Fibroblast of mammary gland (primary cell): ENCODE measurements at regions not wholly inside any gene's neighbourhood (a gene's known extent, or its start where the extent isn't known, plus 50 kb on each side); places are given as distances from the start of the nearest gene placed in this dataset.

Experiments
- DNase-seq: peaks from one replicate; pipeline ENCODE4 v3.0.0-alpha.2; 2010; ENCODE audit warnings: low read depth
- H3K4me3 ChIP-seq: 2 replicates; pipeline ENCODE4 v1.5.1; 2011; ENCODE audit warnings: low read depth, mild to moderate bottlenecking, low read length, moderate library complexity; ENCODE audit not compliant: control insufficient read depth
- TF ChIP-seq, protein P1 (sequence below): conservative IDR thresholded peaks from 2 replicates; pipeline ENCODE4 v1.5.1; 2011; ENCODE audit warnings: low read depth, low read length, inconsistent platforms; ENCODE audit not compliant: control insufficient read depth, insufficient read depth

DNA sequence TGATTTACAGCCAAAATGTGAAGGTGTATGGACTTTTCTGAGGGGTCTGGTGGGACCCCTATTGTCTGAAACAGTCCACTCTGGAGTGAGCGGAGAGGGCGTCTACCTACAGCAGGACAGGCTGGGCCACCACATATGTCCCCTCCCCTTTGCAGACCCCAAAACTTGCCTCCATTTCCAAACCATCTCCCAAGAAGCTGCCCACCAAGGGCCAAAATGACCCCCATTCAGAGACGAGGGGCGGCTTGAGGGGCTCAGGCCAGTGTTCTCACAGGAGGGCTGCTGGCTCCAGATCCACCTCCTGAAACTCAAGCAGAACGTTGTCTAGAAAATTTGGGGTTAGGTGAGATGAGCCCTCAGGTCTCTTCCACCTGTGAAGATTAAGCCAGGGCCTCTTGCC, 161.1 kb upstream of the SALL3 start:
- TF ChIP-seq, protein P1, sequence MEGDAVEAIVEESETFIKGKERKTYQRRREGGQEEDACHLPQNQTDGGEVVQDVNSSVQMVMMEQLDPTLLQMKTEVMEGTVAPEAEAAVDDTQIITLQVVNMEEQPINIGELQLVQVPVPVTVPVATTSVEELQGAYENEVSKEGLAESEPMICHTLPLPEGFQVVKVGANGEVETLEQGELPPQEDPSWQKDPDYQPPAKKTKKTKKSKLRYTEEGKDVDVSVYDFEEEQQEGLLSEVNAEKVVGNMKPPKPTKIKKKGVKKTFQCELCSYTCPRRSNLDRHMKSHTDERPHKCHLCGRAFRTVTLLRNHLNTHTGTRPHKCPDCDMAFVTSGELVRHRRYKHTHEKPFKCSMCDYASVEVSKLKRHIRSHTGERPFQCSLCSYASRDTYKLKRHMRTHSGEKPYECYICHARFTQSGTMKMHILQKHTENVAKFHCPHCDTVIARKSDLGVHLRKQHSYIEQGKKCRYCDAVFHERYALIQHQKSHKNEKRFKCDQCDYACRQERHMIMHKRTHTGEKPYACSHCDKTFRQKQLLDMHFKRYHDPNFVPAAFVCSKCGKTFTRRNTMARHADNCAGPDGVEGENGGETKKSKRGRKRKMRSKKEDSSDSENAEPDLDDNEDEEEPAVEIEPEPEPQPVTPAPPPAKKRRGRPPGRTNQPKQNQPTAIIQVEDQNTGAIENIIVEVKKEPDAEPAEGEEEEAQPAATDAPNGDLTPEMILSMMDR, result no peak
- DNase-seq, result no peak
- no peak overlapping the region for H3K4me3 ChIP-seq

DNA sequence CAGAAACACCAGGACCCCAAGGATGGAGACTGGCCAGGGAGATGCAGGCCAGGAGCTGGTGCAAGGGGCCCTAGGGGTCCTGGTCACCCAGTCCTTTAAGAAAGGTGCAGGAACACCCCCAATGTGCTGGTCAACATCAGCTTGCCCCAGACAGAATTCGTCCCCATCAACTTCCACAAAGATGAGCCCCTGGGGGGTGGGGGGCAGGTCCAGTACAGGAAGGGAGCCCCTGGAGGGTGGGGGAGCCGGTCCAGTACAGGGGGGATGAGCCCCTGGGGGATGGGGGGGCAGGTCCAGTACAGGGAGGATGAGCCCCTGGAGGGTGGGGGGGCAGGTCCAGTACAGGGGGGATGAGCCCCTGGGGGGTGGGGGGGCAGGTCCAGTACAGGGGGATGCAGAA, 160.7 kb upstream of the SALL3 start:
- no peak for DNase-seq
- TF ChIP-seq, protein P1, result no peak
- no peak overlapping the region for H3K4me3 ChIP-seq

DNA sequence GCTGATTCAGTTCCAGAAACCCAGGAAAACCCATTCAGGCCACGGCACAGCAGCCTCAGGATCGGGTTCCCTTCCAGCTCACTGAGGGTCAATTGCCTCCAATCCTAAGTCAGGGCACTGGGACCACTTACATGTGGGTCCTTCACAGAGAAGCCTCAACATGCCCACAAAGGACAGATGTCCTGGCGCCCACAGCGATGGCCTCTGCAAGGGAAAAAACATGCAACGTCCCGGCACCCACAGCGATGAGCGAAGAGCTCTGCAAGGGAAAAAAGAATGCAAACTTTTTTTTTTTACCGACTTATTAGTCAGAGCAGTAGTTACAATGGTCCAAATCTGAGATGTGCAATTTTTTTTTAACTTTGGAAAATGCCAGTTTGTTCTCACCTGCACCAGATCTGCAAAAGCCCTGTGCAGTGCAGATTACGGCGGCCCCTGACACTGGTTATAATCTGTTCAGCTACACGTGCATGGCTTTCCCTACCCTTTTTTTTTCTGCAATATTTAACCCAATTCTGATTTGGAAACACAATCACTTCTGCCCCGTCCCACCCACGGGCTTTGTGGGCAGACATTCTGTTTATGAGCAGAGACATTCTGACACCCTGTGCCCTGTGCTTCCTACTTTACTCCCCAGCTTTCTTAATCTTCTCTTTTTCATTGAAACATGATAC, 159.3 kb upstream of the SALL3 start:
- H3K4me3 ChIP-seq, result no peak overlapping the region
- TF ChIP-seq, protein P1, result no peak
- no peak for DNase-seq

DNA sequence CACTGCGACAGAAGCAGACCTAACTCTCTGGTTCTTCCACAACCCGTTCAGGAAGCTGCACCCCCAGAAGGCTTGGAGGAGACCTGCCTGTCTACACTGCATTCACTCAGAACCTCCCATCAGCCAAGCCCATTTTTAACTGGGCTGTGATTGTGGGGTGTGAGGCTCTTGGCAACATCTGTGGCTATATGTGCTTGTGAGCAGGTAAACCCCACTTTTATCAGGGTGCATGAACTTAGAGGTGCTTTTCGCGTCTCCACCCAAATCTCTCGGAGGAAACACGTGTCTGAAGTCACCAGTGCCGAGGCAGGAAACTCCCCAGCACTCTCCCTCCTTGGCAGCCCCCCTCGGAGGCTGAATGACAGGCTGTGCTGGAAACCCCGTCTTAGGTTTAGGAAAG, 158.2 kb upstream of the SALL3 start:
- no peak for DNase-seq
- no peak overlapping the region for H3K4me3 ChIP-seq
- TF ChIP-seq, protein P1, result no peak

DNA sequence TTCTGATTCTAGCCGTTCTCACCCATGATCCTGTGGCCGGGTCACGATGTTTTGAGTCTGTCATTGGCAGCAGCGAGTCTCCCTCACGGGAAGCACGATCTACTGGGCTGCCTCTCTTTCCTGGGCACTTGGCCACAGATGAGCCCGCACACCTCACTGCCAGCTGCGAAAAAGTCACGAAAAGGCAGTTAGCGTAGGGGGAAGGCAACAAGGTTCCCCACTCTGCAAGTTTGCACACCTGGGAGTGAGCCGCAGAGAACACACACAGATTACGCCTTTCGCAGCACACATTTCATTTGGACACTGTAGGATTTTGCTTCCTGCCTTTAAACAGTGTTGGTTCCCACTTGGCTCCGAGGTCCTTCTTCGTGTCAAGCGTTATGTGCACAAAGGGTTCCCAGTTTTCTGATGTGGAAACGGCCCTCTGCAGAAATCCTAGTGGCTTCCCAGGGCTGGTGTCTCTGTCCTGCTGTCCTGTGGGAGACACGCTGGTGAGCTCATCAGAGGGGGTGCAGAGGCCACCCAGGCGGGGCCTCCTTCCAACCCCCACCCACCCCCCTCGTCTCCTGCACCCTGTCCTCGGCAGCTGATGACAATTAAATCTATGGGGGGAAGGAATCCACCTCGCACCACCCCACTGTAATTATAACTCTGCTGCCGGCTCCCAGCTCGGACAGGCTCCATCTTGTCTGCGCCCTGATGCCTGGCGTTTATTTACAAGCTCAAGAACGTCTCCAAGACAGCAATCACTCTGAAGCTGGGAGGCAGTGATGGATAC, 157.3 kb upstream of the SALL3 start:
- no peak overlapping the region for H3K4me3 ChIP-seq
- DNase-seq, result no peak
- TF ChIP-seq, protein P1, result no peak

DNA sequence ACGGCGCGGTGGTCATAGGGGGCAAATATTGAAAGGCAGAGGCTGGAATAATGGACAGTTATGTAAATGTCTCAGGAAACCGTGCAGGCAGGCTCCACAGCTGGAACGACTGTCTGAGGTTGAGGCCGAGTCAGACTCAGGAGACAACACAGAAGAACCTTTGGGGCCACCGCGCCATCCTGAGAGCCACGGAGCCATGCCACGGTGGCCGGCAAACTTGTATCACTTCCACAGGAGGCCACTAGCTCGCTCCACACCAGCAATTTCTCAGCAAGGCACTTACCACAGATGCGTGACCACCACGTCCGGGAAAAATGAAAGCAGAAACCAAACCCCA, 156.7 kb upstream of the SALL3 start:
- no peak for DNase-seq
- H3K4me3 ChIP-seq, result no peak overlapping the region
- TF ChIP-seq, protein P1, result no peak

DNA sequence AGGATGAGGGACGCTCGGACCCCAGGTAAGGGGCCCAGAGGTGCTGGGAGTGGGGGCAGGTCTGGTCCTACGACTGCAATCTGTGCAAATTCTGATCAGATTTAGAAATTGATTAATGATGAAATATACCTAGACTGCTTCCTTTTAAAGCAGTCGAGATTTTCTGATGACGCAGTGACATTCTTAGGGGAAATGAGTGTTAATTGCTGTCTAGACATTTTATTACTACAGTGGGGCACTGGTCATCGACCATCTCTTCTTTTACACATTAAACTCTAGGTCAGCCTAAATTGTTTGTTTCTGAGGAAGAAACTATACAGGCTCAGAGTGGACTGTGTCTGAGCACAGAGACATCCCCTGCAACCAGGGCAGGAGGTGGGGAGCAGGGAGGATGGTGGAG, 154.4 kb upstream of the SALL3 start:
- no peak overlapping the region for H3K4me3 ChIP-seq
- TF ChIP-seq, protein P1, result no peak
- DNase-seq, result no peak
